CD1c-positive myeloid dendritic cell (primary cell): ENCODE measurements at regions not wholly inside any gene's neighbourhood (a gene's known extent, or its start where the extent isn't known, plus 50 kb on each side); places are given as distances from the start of the nearest gene placed in this dataset.

Experiments
- DNase-seq: peaks from one replicate; pipeline ENCODE4 v3.0.0-alpha.2; 2016; ENCODE audit errors: extremely low spot score

- no peak for DNase-seq
These were observed 169.3 kb downstream of the TTLL2 start for GRCh38 chr6:167493976-167494697.

- DNase-seq = no peak
These were observed 170.0 kb downstream of the TTLL2 start for GRCh38 chr6:167494698-167495435.

- no peak for DNase-seq
These were observed 170.9 kb downstream of the TTLL2 start for GRCh38 chr6:167495506-167496401.

- DNase-seq = no peak
These were observed 171.8 kb downstream of the TTLL2 start for GRCh38 chr6:167496707-167497106.

- no peak for DNase-seq
These were observed 172.7 kb downstream of the TTLL2 start for GRCh38 chr6:167497428-167498056.

GRCh38 chr6:167499161-167499660 is 174.3 kb downstream of the TTLL2 start:
- no peak for DNase-seq

GRCh38 chr6:167500961-167501360 is 176.1 kb downstream of the TTLL2 start:
- DNase-seq = no peak

- DNase-seq = no peak
These were observed 177.0 kb downstream of the TTLL2 start for GRCh38 chr6:167501831-167502385.

- DNase-seq = no peak
These were observed 177.6 kb downstream of the TTLL2 start for GRCh38 chr6:167502471-167502870.

- no peak for DNase-seq
These were observed 179.6 kb downstream of the TTLL2 start for GRCh38 chr6:167504385-167504961.

GRCh38 chr6:167505199-167505598 is 180.3 kb downstream of the TTLL2 start:
- no peak for DNase-seq

- no peak for DNase-seq
These were observed 180.9 kb downstream of the TTLL2 start for GRCh38 chr6:167505782-167506181.

- no peak for DNase-seq
These were observed 181.8 kb downstream of the TTLL2 start for GRCh38 chr6:167506443-167507301.

GRCh38 chr6:167507376-167507945 is 182.6 kb downstream of the TTLL2 start:
- DNase-seq = no peak

GRCh38 chr6:167508919-167509852 is 184.3 kb downstream of the TTLL2 start:
- DNase-seq = no peak

- no peak for DNase-seq
These were observed 185.0 kb downstream of the TTLL2 start for GRCh38 chr6:167509853-167510220.

GRCh38 chr6:167510648-167511047 is 185.8 kb downstream of the TTLL2 start:
- DNase-seq = no peak

GRCh38 chr6:167512696-167513375 is 187.9 kb downstream of the TTLL2 start:
- no peak for DNase-seq
